Neural cell (in vitro differentiated cells): ENCODE measurements at regions not wholly inside any gene's neighbourhood (a gene's known extent, or its start where the extent isn't known, plus 50 kb on each side); places are given as distances from the start of the nearest gene placed in this dataset.

Source experiments
- EP300 ChIP-seq: fragments of 450-650 bp; conservative IDR thresholded peaks from 2 replicates; pipeline ENCODE4 v1.6.1; 2014; ENCODE audit warnings: antibody characterized with exemption, mild to moderate bottlenecking, moderate library complexity; ENCODE audit not compliant: poor library complexity, severe bottlenecking
- EZH2 ChIP-seq: fragments of 200-600, 300-800 bp; shearing (Covaris generic), sonication (generic); IDR thresholded peaks from 2 replicates; pipeline ENCODE4 v1.6.1; 2014; ENCODE audit warnings: antibody characterized with exemption, low read length, borderline replicate concordance, mild to moderate bottlenecking; ENCODE audit not compliant: insufficient read depth, poor library complexity, severe bottlenecking
- POLR2AphosphoS5 ChIP-seq: IDR thresholded peaks from 2 replicates; pipeline ENCODE4 v1.6.1; 2012
- SMC3 ChIP-seq: fragments of 450-650 bp; conservative IDR thresholded peaks from 2 replicates; pipeline ENCODE4 v1.6.1; 2014; ENCODE audit warnings: antibody characterized with exemption, mild to moderate bottlenecking, moderate library complexity; ENCODE audit not compliant: poor library complexity
- TAF1 ChIP-seq: IDR thresholded peaks from 2 replicates; pipeline ENCODE4 v1.6.1; 2012; ENCODE audit warnings: low read depth
- TF ChIP-seq, protein P1 (sequence below): fragments of 450-650 bp; IDR thresholded peaks from 2 replicates; pipeline ENCODE4 v1.5.1; 2014; ENCODE audit warnings: antibody characterized with exemption, mild to moderate bottlenecking, moderate library complexity; ENCODE audit not compliant: poor library complexity, severe bottlenecking
- TF ChIP-seq, protein P2 (sequence below): IDR thresholded peaks from 2 replicates; pipeline ENCODE4 v1.6.1; 2012; ENCODE audit warnings: borderline replicate concordance

DNA sequence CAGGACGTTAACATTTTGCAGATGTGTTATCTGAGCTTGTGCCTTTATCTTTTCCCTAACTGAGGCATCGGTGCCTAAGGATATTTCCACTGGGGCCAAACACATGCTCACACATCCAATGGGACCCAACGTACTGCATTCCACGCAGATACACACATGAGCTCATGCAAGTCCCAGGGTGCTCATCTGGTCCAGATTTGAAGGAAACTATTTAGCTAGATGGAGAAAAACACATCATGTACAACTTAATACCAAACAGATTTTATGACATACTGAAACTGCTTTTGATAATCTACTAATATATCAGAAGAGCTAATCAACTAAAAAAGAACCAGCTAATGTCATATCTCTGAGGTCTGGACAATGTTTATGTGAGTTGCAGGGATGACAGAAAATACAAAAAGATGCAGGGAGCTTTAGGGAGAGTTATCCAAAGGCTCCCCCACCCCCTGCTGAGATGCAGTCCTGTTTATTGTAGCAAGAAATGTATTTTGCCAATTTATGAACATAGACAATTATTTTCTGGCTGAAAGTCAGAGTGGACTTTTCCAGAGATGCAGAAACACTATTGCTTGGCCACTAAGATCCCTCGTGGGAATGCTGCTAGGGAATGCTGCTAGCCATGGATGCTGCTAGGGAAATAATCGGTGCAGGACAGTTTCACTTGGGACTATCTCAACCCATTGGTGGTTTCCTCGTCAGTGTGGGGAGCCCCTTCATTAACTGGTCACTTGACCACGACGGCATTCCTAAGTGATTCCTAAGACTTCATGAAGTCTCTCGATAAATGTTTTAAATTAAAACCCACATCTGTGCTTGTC is 172.8 kb downstream of the SMIM20 start:
- no peak for TF ChIP-seq TAF1
- TF ChIP-seq, protein P1, sequence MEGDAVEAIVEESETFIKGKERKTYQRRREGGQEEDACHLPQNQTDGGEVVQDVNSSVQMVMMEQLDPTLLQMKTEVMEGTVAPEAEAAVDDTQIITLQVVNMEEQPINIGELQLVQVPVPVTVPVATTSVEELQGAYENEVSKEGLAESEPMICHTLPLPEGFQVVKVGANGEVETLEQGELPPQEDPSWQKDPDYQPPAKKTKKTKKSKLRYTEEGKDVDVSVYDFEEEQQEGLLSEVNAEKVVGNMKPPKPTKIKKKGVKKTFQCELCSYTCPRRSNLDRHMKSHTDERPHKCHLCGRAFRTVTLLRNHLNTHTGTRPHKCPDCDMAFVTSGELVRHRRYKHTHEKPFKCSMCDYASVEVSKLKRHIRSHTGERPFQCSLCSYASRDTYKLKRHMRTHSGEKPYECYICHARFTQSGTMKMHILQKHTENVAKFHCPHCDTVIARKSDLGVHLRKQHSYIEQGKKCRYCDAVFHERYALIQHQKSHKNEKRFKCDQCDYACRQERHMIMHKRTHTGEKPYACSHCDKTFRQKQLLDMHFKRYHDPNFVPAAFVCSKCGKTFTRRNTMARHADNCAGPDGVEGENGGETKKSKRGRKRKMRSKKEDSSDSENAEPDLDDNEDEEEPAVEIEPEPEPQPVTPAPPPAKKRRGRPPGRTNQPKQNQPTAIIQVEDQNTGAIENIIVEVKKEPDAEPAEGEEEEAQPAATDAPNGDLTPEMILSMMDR: no peak
- no peak for TF ChIP-seq EP300
- no peak for TF ChIP-seq SMC3
- TF ChIP-seq, protein P2, sequence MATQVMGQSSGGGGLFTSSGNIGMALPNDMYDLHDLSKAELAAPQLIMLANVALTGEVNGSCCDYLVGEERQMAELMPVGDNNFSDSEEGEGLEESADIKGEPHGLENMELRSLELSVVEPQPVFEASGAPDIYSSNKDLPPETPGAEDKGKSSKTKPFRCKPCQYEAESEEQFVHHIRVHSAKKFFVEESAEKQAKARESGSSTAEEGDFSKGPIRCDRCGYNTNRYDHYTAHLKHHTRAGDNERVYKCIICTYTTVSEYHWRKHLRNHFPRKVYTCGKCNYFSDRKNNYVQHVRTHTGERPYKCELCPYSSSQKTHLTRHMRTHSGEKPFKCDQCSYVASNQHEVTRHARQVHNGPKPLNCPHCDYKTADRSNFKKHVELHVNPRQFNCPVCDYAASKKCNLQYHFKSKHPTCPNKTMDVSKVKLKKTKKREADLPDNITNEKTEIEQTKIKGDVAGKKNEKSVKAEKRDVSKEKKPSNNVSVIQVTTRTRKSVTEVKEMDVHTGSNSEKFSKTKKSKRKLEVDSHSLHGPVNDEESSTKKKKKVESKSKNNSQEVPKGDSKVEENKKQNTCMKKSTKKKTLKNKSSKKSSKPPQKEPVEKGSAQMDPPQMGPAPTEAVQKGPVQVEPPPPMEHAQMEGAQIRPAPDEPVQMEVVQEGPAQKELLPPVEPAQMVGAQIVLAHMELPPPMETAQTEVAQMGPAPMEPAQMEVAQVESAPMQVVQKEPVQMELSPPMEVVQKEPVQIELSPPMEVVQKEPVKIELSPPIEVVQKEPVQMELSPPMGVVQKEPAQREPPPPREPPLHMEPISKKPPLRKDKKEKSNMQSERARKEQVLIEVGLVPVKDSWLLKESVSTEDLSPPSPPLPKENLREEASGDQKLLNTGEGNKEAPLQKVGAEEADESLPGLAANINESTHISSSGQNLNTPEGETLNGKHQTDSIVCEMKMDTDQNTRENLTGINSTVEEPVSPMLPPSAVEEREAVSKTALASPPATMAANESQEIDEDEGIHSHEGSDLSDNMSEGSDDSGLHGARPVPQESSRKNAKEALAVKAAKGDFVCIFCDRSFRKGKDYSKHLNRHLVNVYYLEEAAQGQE: no peak
- no peak for TF ChIP-seq POLR2AphosphoS5
- no peak for TF ChIP-seq EZH2
